GM19468 (cell line): ENCODE measurements at regions not wholly inside any gene's neighbourhood (a gene's known extent, or its start where the extent isn't known, plus 50 kb on each side); places are given as distances from the start of the nearest gene placed in this dataset.

ENCODE experiments used
- ATAC-seq: cut with Tn5 transposase; IDR thresholded peaks from one replicate; pipeline ENCODE4 v1.9.1; 2021; ENCODE audit warnings: mild to moderate bottlenecking, moderate library complexity, moderate number of reproducible peaks; ENCODE audit not compliant: unreplicated experiment; ENCODE audit errors: extremely low read depth

DNA sequence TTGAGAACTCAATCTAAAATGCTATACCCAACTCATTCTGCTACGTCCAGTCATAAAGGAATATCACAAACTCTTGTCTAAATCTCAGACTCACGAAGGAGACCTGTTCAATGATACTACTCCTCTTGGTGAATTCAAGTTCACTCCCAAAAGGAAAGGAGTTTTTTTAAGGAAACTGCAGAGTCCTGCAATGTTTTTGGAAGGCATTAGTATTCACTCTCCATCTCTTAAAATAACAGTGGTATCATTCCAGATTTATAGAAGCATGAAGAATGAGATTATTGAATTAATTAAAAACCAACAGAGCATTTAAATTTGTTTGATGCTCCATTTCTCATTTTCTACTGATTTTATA, 73.4 kb downstream of the FOXD1 start:
- no peak for ATAC-seq

GRCh38 chr5:73374520-73375190, 73.9 kb downstream of the FOXD1 start:
- ATAC-seq, result no peak

DNA sequence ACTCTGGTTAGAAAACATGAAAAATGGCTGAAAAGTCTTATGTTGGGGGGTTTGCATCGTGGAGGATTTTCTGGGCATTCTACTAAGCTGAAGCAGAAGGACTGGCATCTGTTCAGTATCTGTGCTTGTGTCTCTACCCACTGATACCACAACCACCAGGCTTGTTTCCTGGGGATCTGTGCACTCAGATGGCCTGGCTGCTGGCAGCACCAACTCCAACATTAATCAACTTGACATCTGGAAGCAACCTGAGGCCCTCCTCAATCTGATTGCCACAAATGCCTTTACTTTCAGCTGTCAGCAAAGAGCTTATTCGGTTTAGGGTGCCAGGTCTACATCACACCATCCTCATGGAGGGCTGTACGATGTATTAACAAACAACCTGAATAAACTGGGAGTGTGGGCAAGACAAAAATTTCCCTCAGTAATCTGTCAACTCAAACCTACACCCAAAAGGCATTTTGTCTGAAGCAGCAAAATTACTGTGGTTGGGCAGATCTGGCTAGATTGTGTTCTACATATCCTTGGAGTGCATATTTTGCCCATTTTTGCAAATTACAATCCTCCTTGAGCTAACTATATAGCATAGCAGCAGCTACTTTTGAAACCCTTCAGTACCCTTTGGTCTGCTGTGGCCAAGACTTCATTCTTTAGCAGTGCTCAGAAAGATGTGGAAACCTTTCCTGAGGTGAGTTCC, 74.6 kb downstream of the FOXD1 start:
- no peak for ATAC-seq

DNA sequence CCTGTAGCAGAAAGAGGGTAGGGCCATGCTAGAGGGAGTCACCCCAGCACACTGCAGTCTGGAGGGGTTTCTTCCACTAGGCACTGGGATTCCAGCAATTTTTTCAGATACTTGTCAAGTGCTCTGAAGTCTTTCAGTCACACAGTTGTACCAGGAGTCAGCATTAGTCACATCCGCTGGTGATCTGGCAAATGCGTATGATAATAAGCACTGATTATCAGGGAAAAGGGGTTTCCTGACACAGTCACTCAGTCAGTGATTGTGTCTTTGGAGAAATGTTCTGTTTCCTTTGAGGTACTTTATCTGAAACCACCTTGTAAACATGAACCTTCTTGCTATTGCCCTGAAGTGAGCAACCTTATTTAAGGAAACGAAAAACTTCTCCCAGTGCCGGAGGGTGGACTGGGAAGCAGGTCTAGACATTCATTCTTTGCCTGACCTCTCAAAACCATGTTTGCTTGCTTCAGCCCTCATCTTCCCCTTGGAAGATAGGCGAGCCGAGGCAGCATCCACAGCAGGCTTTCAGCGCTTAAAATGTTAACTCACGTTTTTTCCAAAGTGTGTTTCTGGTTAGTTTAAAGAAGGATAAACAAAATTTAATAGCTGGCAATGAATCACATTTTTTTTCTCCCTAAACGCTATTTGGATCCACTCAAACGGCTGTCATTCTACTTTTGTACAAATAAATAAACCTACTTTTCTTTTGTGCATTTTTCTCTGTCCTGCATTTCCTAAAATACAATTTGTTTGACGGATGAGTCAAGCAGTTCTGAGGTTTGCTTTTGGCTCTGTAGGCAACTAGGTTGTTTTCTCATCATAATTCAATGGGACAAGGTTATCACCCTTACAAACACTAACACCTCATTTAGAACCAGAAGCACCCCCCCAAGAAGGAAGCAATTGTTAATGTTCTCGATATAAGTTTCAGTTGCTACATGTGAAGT, 77.7 kb downstream of the FOXD1 start:
- no peak for ATAC-seq

GRCh38 chr5:73370095-73370494, 78.5 kb downstream of the FOXD1 start:
- no peak for ATAC-seq

DNA sequence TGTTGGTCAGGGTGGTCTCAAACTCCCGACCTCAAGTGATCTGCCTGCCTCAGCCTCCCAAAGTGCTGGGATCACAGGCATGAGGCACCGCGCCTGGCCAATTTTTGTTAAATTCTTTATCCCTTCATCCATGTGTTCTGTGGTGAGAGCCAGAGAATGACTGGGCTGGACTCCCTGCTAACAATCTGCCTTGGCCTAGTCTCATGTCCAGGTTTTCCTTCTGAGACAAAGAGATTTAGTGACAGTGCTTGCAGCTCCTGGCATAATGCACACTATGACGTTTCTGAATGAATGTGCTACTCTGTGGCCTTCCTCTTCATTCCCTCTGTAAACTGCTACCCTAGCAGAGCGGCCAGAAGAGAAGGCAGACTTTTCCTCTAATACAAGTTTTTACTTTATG, 79.3 kb downstream of the FOXD1 start:
- no peak for ATAC-seq

DNA sequence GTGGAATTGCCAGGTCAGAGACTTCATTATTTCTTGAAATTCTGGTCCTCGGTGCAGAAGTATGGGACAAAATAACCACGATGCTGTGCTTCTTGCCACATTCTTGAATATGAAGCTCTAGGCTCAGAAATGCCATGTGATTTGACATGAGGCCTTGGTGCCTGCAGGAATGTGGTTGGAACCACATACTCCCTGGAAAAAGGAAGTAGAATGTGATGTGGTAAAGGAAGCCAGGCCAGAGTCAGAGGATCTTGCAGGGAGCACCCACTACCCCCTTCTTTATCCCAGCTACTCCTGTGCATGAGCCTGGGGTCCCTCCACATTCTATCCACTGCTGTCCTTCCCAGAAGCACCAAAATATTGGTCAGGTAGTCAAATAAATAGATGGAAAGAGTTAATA, 80.9 kb downstream of the FOXD1 start:
- ATAC-seq, result no peak

DNA sequence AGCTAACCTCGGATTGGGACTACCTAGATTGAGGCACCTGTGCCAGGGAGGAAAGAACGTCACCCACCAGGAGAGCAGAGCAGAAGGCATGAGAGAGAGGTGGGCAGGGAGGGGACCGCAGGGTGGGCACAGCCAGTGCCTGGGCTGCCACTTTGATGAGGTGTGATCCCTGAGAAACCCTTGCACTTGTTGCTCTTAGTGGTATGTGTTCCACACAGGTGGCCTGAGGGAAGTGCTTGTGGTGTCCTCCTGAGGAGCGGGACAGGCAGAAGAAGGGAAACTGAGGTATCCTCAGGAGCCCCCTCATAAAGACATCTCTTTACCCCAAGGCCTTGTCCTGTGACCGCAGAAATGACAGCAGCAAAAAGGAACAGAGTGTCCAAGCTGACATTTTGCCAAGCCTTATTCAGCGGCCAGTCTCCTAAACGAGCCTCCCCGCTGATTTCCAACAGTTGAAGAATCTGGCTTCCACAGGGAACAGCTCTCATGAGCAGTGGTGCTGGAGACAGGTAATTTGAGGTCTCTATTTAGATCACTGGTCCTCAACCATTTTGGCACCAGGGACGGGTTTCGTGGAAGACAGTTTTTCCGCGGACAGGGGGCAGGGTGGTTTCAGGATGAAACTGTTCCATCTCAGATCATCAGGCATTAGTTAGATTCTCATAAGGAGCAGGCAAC, 82.4 kb downstream of the FOXD1 start:
- no peak for ATAC-seq

- ATAC-seq, result no peak
Observed at GRCh38 chr5:73365301-73365853, 83.2 kb downstream of the FOXD1 start.

GRCh38 chr5:73363911-73364730, 84.5 kb downstream of the FOXD1 start:
- no peak for ATAC-seq

DNA sequence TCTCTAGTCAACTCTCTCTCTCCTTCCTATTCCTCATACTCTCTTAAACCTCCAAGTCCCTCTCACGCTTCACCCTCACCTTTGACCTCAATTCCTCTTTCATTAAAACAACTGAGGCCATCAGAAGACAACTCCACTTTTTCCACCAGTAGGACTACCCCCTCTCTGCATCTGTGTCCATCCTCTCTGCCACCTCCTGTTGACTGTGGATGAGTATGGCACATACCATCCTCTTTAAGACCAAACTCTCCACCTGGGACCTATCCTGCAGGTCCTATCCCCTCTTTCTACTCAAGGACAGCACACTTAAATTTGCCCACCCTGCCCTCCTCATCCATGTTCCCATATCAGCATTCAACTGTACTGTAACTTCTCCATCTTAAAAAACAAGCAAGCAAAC, 89.2 kb downstream of the FOXD1 start:
- ATAC-seq, result no peak

DNA sequence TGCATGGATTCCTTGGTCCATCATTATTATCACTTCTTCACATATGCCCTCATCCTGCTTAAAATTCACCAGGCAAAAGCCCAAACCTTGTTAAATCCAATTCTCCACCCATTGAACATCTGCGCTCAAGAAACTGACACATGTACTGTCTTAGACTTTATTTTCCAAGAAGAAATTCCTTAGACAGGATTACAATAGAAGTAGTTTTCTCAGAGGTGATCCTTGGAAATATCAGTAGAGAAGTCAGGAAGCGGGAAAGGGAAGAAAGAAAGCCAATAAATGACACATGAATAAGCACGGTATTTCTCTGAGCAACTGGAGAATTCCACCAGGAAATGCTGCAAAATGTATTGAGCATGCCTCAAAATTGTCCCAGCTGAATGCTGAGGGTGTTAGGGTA, 90.2 kb downstream of the FOXD1 start:
- ATAC-seq, result no peak

DNA sequence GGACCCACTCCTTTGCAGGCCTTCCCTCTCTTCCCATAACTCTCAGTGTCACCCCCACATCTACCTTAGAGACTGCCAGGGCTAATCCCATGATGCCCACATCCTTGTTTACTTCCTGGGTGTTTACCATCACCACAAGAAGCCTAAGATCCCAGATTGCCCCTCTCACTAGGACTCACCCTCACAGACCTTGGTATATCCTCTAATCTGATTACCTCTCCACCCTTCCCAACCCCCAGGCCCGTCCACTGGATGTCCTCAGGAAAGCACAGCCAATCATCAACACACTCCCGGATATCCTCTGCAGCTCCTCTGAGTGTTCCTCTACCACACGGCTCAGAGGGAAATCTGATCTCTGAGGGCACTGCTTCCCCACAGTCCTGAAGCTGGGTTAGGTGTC, 91.0 kb downstream of the FOXD1 start:
- ATAC-seq, result no peak

- ATAC-seq, result no peak
Observed at GRCh38 chr5:73355108-73355507, 93.5 kb downstream of the FOXD1 start.

DNA sequence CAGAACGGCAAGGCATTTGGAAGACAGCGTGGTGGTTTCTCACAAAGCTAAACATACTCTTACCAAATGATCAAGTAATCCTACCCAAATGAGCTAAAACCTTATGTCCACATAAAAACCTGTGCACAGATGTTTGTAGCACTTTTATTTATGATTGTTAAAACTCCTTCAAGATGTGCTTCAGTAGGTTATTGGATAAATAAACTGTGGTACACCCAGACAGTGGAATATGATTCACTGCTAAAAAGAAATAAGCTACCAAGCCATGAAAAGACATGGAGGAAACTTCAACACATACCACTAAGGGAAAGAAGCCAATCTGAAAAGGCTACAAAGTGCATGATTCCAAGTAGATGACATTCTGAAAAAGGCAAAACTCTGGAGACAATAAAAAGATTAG, 94.2 kb downstream of the FOXD1 start:
- no peak for ATAC-seq

- ATAC-seq, result no peak
Observed at GRCh38 chr5:73352649-73353230, 95.8 kb downstream of the FOXD1 start.

DNA sequence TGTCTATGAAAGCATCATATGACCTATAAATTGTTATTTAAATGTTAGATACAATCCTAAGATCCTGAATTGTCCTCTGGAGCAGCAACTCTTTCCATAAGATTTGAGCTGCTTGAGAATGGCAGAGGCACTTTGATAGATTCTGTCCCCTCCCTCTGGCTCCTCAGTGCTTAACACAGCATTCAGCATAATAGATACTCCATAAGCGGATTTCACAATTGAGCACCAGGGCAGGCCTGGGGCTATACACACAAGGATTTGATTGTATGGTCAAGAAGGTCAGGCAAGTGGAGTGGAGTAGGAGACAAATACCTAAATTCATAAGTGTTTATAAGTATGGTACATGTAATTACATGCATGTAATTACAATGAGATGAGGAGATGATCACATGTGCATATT, 96.3 kb downstream of the FOXD1 start:
- no peak for ATAC-seq

- ATAC-seq, result no peak
Observed at GRCh38 chr5:73351593-73351992, 97.0 kb downstream of the FOXD1 start.

DNA sequence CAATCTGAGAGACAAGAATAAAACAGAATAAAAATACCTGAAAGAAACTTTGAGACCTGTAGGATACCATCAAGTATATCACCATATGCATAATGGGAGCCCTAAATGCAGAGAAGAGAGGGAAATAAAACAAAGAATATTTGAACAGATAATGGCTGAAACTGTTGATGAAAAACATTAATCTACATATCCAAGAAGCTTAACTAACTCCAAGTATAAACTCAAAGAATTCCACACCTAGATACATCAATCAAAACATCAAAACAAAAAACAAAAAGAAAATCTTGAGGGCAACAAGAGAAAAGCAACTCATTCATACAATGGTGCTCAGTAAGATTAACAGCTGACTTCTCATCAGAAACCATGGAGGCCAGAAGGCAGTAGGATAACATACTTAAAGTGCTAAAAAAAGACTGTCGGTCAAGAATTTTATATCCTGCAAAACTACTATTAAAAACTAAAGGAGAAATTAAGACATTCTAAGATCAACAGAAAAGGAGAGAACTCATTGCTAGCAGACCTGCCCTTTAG, 101.6 kb downstream of the FOXD1 start:
- ATAC-seq, result no peak
